Keratinocyte (primary cell): ENCODE measurements at regions not wholly inside any gene's neighbourhood (a gene's known extent, or its start where the extent isn't known, plus 50 kb on each side); places are given as distances from the start of the nearest gene placed in this dataset.

Experiments
- DNase-seq: peaks from one replicate; pipeline ENCODE4 v3.0.0-alpha.2; 2011; ENCODE audit warnings: low read depth, missing footprints, low spot score
- FAIRE-seq: peaks from 2 replicates; lab custom pipeline; 2011; peaks lifted over from hg19 to GRCh38; lab: Jason Lieb, UNC
- H2AFZ ChIP-seq: 2 replicates; pipeline ENCODE4 v1.6.0; 2012; ENCODE audit warnings: low read length, control low read depth, inconsistent platforms; ENCODE audit not compliant: control insufficient read depth
- H3K27ac ChIP-seq: 2 replicates; pipeline ENCODE4 v1.5.1; 2011; ENCODE audit warnings: low read length; ENCODE audit not compliant: control insufficient read depth, insufficient read depth
- H3K27me3 ChIP-seq: 3 replicates; pipeline ENCODE4 v1.6.0; 2011; ENCODE audit warnings: low read length; ENCODE audit not compliant: control insufficient read depth, insufficient read depth; ENCODE audit errors: extremely low read depth
- H3K36me3 ChIP-seq, 2 experiments: 2 replicates in 1 of 2; 3 replicates in 1 of 2; pipeline ENCODE4 v1.5.1; 2011; ENCODE audit warnings: low read length in 2 of 2, mild to moderate bottlenecking in 1 of 2; ENCODE audit not compliant: control insufficient read depth in 2 of 2, insufficient read depth in 2 of 2; ENCODE audit errors: extremely low read depth in 1 of 2
- H3K4me1 ChIP-seq: 3 replicates; pipeline ENCODE4 v1.5.1; 2011; ENCODE audit warnings: low read length; ENCODE audit not compliant: control insufficient read depth, insufficient read depth; ENCODE audit errors: extremely low read depth
- H3K4me2 ChIP-seq: 3 replicates; pipeline ENCODE4 v1.6.0; 2011; ENCODE audit warnings: low read depth, low read length; ENCODE audit not compliant: control insufficient read depth, insufficient read depth; ENCODE audit errors: extremely low read depth
- H3K4me3 ChIP-seq, 3 experiments: fragments of 200-600 bp in 1 of 3; sonication (generic) in 1 of 3; 2 replicates in 2 of 3; 3 replicates in 1 of 3; pipeline ENCODE4 v1.5.1; 2011 to 2016; ENCODE audit warnings: low read length in 3 of 3, mild to moderate bottlenecking in 3 of 3, control low read depth in 2 of 3, inconsistent platforms in 1 of 3, low read depth in 1 of 3, mixed read lengths in 1 of 3, mixed run types in 1 of 3, moderate library complexity in 1 of 3; ENCODE audit not compliant: control insufficient read depth in 2 of 3, insufficient read depth in 2 of 3; ENCODE audit errors: extremely low read depth in 1 of 3
- H3K79me2 ChIP-seq: 2 replicates; pipeline ENCODE4 v1.6.0; 2012; ENCODE audit warnings: low read length; ENCODE audit not compliant: control insufficient read depth, insufficient read depth
- H3K9ac ChIP-seq: 3 replicates; pipeline ENCODE4 v1.6.0; 2011; ENCODE audit warnings: low read length; ENCODE audit not compliant: control insufficient read depth, insufficient read depth; ENCODE audit errors: extremely low read depth
- H3K9me1 ChIP-seq: 3 replicates; pipeline ENCODE4 v1.6.0; 2011; ENCODE audit warnings: low read length; ENCODE audit not compliant: control insufficient read depth, insufficient read depth; ENCODE audit errors: extremely low read depth
- H3K9me3 ChIP-seq: 2 replicates; pipeline ENCODE4 v1.5.1; 2012; ENCODE audit warnings: low read depth, low read length; ENCODE audit not compliant: control insufficient read depth
- H4K20me1 ChIP-seq: 3 replicates; pipeline ENCODE4 v1.6.0; 2011; ENCODE audit warnings: low read length; ENCODE audit not compliant: control insufficient read depth, insufficient read depth; ENCODE audit errors: extremely low read depth
- CTCF ChIP-seq, 3 experiments: IDR thresholded peaks in 1 of 3; conservative IDR thresholded peaks in 1 of 3; optimal IDR thresholded peaks in 1 of 3; 2 replicates in 2 of 3; 3 replicates in 1 of 3; pipeline versions ENCODE3 to v1.5.1; 2011; ENCODE audit warnings: low read length in 3 of 3, mild to moderate bottlenecking in 3 of 3, moderate library complexity in 2 of 3, control low read depth in 1 of 3, inconsistent platforms in 1 of 3; ENCODE audit not compliant: insufficient read depth in 2 of 3; ENCODE audit errors: extremely low read depth in 1 of 3
- EZH2 ChIP-seq: IDR thresholded peaks from one replicate; pipeline ENCODE4 v1.6.1; 2012; ENCODE audit warnings: inconsistent platforms, mild to moderate bottlenecking, low read length, moderate library complexity
- dilution Hi-C: fragments of 300-500 bp; cut with MboI; formaldehyde crosslinking; loops from one replicate; pipeline ENCODE4 v1.7.0; 2020; ENCODE audit warnings: low sequenced_read_pairs; ENCODE audit not compliant: extremely low pct_ligation_motif_present

- Histone ChIP-seq H3K27me3 (no peaks in the 10 kb centered on the region), H2AFZ (no peak overlapping the region), H3K36me3 (no peaks in the 10 kb centered on the region), H3K4me3 (no peak overlapping the region), H3K79me2 (no peaks in the 10 kb centered on the region), H3K27ac (no peak overlapping the region), H3K4me2 (no peak overlapping the region), H3K4me1 (no peaks in the 10 kb centered on the region), H3K9me3 (no peaks in the 10 kb centered on the region), H3K9ac (no peak overlapping the region), H3K9me1 (no peaks in the 10 kb centered on the region), H4K20me1 (no peaks in the 10 kb centered on the region)
- dilution Hi-C loops = no loop called here
- FAIRE-seq (no peak), DNase-seq (no peak)
- no peak for TF ChIP-seq CTCF (optimal IDR thresholded peaks at IDR 0.05 in 1 of 3, IDR thresholded peaks at IDR 0.05 in 1 of 3, conservative IDR thresholded peaks at IDR 0.05 in 1 of 3; ENCODE audit: extremely low read depth in 1 of 3, insufficient read depth in 2 of 3, low read length in 3 of 3)
- TF ChIP-seq EZH2 = no peak
These were observed 457.0 kb upstream of the HNRNPA3 start for GRCh38 chr2:176755537-176756135.

GRCh38 chr2:176758426-176758825, 454.2 kb upstream of the HNRNPA3 start:
- DNase-seq (no peak), FAIRE-seq (no peak)
- Histone ChIP-seq H3K79me2 (no peaks in the 10 kb centered on the region), H3K4me3 (no peak overlapping the region), H3K36me3 (no peaks in the 10 kb centered on the region), H3K4me2 (no peak overlapping the region), H3K4me1 (no peaks in the 10 kb centered on the region), H2AFZ (no peak overlapping the region), H3K27me3 (no peaks in the 10 kb centered on the region), H3K9me3 (no peaks in the 10 kb centered on the region), H3K27ac (no peak overlapping the region), H3K9ac (no peak overlapping the region), H4K20me1 (no peaks in the 10 kb centered on the region), H3K9me1 (no peaks in the 10 kb centered on the region)
- TF ChIP-seq EZH2 (no peak), CTCF (optimal IDR thresholded peaks at IDR 0.05 in 1 of 3, IDR thresholded peaks at IDR 0.05 in 1 of 3, conservative IDR thresholded peaks at IDR 0.05 in 1 of 3; ENCODE audit: extremely low read depth in 1 of 3, insufficient read depth in 2 of 3, low read length in 3 of 3) (no peak)
- dilution Hi-C loops = no loop called here
